ENCODE measurements at regions not wholly inside any gene's neighbourhood (a gene's known extent, or its start where the extent isn't known, plus 50 kb on each side); places are given as distances from the start of the nearest gene placed in this dataset.

- no peak for TF ChIP-seq CTCF (conservative IDR thresholded peaks at IDR 0.05; ENCODE audit: low read length)
- no peak for TF ChIP-seq EZH2phosphoT487 (IDR thresholded peaks at IDR 0.05; ENCODE audit: borderline replicate concordance)
Observed at GRCh38 chr4:120177603-120178002, 111.0 kb upstream of the MAD2L1 start.

Data from Loucy (cell line).